HEK293 (cell line): ENCODE measurements at regions not wholly inside any gene's neighbourhood (a gene's known extent, or its start where the extent isn't known, plus 50 kb on each side); places are given as distances from the start of the nearest gene placed in this dataset.

Experiments used
- CTCF ChIA-PET: fragments of 350-600 bp; formaldehyde crosslinking; extraction: SDS; loops from one replicate; lab custom pipeline; 2021; ENCODE audit warnings: antibody characterized with exemption; lab: Yijun Ruan, JAX
- POLR2A ChIA-PET: fragments of 300-600 bp; formaldehyde crosslinking; extraction: SDS; loops from one replicate; lab custom pipeline; 2020; ENCODE audit warnings: antibody characterized with exemption, inconsistent platforms; lab: Yijun Ruan, JAX
- H3K27ac ChIP-seq: fragments of 200-500 bp; sonication (Bioruptor generic); 2 replicates; pipeline ENCODE4 v1.5.1; 2014; ENCODE audit warnings: low read depth, low read length, control low read depth, inconsistent platforms; ENCODE audit errors: extremely low read depth
- H3K36me3 ChIP-seq, 2 experiments: fragments of 200-500 bp in 1 of 2; sonication (Bioruptor generic) in 1 of 2; 1 replicate in 1 of 2; 2 replicates in 1 of 2; pipeline ENCODE4 v1.5.1; 2014 to 2017; ENCODE audit warnings: inconsistent platforms in 2 of 2, low read length in 2 of 2; ENCODE audit not compliant: control insufficient read depth in 2 of 2, insufficient read depth in 1 of 2
- H3K4me1 ChIP-seq: fragments of 200-500 bp; sonication (Bioruptor generic); 2 replicates; pipeline ENCODE4 v1.5.1; 2014; ENCODE audit warnings: mild to moderate bottlenecking, low read length, inconsistent platforms; ENCODE audit not compliant: control insufficient read depth, insufficient read depth
- H3K4me3 ChIP-seq: 2 replicates; pipeline ENCODE4 v1.5.1; 2011; ENCODE audit warnings: low read depth, mild to moderate bottlenecking, control low read depth, low read length, moderate library complexity
- H3K9me3 ChIP-seq: fragments of 200-500 bp; sonication (Bioruptor generic); 2 replicates; pipeline ENCODE4 v1.5.1; 2014; ENCODE audit warnings: low read depth, low read length, inconsistent platforms; ENCODE audit not compliant: control insufficient read depth, insufficient read depth
- ATF2 ChIP-seq: fragments of 450-650 bp; formaldehyde crosslinking; IDR thresholded peaks from 2 replicates; pipeline ENCODE4 v1.5.1; 2016; ENCODE audit warnings: missing biosample characterization, missing genetic modification characterization, low read depth
- CTCF ChIP-seq: fragments of 450-650 bp; formaldehyde crosslinking; IDR thresholded peaks from 2 replicates; pipeline ENCODE4 v1.5.1; 2016; ENCODE audit warnings: missing biosample characterization, missing genetic modification characterization
- GLIS1 ChIP-seq: fragments of 450-650 bp; formaldehyde crosslinking; IDR thresholded peaks from 2 replicates; pipeline ENCODE4 v1.5.1; 2016; ENCODE audit warnings: missing biosample characterization, missing genetic modification characterization
- KLF1 ChIP-seq: fragments of 450-650 bp; formaldehyde crosslinking; IDR thresholded peaks from 2 replicates; pipeline ENCODE4 v1.5.1; 2016; ENCODE audit warnings: missing biosample characterization, missing genetic modification characterization
- PRDM1 ChIP-seq: fragments of 450-650 bp; formaldehyde crosslinking; IDR thresholded peaks from 2 replicates; pipeline ENCODE4; 2016; ENCODE audit warnings: missing biosample characterization, missing genetic modification characterization
- SCRT1 ChIP-seq: fragments of 450-650 bp; formaldehyde crosslinking; IDR thresholded peaks from 2 replicates; pipeline ENCODE4 v1.5.1; 2016; ENCODE audit warnings: missing biosample characterization, missing genetic modification characterization, borderline replicate concordance
- WT1 ChIP-seq: fragments of 450-650 bp; formaldehyde crosslinking; IDR thresholded peaks from 2 replicates; pipeline ENCODE4 v1.5.1; 2016; ENCODE audit warnings: missing biosample characterization, missing genetic modification characterization
- YY2 ChIP-seq: fragments of 450-650 bp; formaldehyde crosslinking; IDR thresholded peaks from 2 replicates; pipeline ENCODE4 v1.5.1; 2016; ENCODE audit warnings: missing biosample characterization, missing genetic modification characterization
- ZBTB48 ChIP-seq: fragments of 450-650 bp; formaldehyde crosslinking; IDR thresholded peaks from 2 replicates; pipeline ENCODE4 v1.5.1; 2016; ENCODE audit warnings: missing biosample characterization, missing genetic modification characterization
- ZNF175 ChIP-seq: fragments of 450-650 bp; formaldehyde crosslinking; IDR thresholded peaks from 2 replicates; pipeline ENCODE4 v1.5.1; 2016; ENCODE audit warnings: missing biosample characterization, missing genetic modification characterization
- ZNF302 ChIP-seq: fragments of 450-650 bp; formaldehyde crosslinking; IDR thresholded peaks from 2 replicates; pipeline ENCODE4 v1.5.1; 2016; ENCODE audit warnings: missing biosample characterization, missing genetic modification characterization, low read depth
- ZNF37A ChIP-seq: fragments of 450-650 bp; IDR thresholded peaks from 2 replicates; pipeline ENCODE4 v1.5.1; 2018; ENCODE audit warnings: missing biosample characterization, missing genetic modification characterization
- ZNF423 ChIP-seq: fragments of 450-650 bp; formaldehyde crosslinking; IDR thresholded peaks from 2 replicates; pipeline ENCODE4 v1.5.1; 2016; ENCODE audit warnings: missing biosample characterization, missing genetic modification characterization
- ZNF501 ChIP-seq: fragments of 450-650 bp; formaldehyde crosslinking; IDR thresholded peaks from 2 replicates; pipeline ENCODE4 v1.5.1; 2016; ENCODE audit warnings: missing biosample characterization, missing genetic modification characterization
- ZNF530 ChIP-seq: fragments of 450-650 bp; formaldehyde crosslinking; IDR thresholded peaks from 2 replicates; pipeline ENCODE4 v1.5.1; 2016; ENCODE audit warnings: low read depth, missing biosample characterization, missing genetic modification characterization
- ZNF549 ChIP-seq: fragments of 450-650 bp; IDR thresholded peaks from 2 replicates; pipeline ENCODE4 v1.5.1; 2018; ENCODE audit warnings: missing biosample characterization, missing genetic modification characterization, mild to moderate bottlenecking, inconsistent platforms, moderate library complexity
- ZNF560 ChIP-seq: fragments of 450-650 bp; formaldehyde crosslinking; IDR thresholded peaks from 2 replicates; pipeline ENCODE4 v1.5.1; 2017; ENCODE audit warnings: missing biosample characterization, missing genetic modification characterization, borderline replicate concordance
- ZNF596 ChIP-seq: fragments of 450-650 bp; IDR thresholded peaks from 2 replicates; pipeline ENCODE4 v1.5.0; 2018; ENCODE audit warnings: missing biosample characterization, mild to moderate bottlenecking, missing genetic modification characterization, moderate library complexity
- ZNF777 ChIP-seq: fragments of 450-650 bp; formaldehyde crosslinking; IDR thresholded peaks from 2 replicates; pipeline ENCODE4 v1.5.1; 2017; ENCODE audit warnings: missing biosample characterization, missing genetic modification characterization, borderline replicate concordance
- TF ChIP-seq, protein P1 (sequence below): fragments of 450-650 bp; formaldehyde crosslinking; IDR thresholded peaks from 2 replicates; pipeline ENCODE4 v1.5.0; 2017; ENCODE audit warnings: missing biosample characterization, missing genetic modification characterization, borderline replicate concordance
- TF ChIP-seq, protein P2 (sequence below): sonication (generic); formaldehyde crosslinking; IDR thresholded peaks from 2 replicates; pipeline ENCODE4 v1.8.1; 2022; ENCODE audit warnings: mild to moderate bottlenecking, moderate library complexity, missing genetic modification reagents

- TF ChIP-seq, protein P1, sequence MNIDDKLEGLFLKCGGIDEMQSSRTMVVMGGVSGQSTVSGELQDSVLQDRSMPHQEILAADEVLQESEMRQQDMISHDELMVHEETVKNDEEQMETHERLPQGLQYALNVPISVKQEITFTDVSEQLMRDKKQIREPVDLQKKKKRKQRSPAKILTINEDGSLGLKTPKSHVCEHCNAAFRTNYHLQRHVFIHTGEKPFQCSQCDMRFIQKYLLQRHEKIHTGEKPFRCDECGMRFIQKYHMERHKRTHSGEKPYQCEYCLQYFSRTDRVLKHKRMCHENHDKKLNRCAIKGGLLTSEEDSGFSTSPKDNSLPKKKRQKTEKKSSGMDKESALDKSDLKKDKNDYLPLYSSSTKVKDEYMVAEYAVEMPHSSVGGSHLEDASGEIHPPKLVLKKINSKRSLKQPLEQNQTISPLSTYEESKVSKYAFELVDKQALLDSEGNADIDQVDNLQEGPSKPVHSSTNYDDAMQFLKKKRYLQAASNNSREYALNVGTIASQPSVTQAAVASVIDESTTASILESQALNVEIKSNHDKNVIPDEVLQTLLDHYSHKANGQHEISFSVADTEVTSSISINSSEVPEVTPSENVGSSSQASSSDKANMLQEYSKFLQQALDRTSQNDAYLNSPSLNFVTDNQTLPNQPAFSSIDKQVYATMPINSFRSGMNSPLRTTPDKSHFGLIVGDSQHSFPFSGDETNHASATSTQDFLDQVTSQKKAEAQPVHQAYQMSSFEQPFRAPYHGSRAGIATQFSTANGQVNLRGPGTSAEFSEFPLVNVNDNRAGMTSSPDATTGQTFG (tag by site-specific recombination), result no peak
- no peak for TF ChIP-seq WT1
- TF ChIP-seq PRDM1 (tag by site-specific recombination), result no peak
- no peak for TF ChIP-seq ZNF501 (tag by site-specific recombination)
- no peak for TF ChIP-seq GLIS1 (tag by site-specific recombination)
- no peak for TF ChIP-seq ZNF302
- no peak for TF ChIP-seq SCRT1 (tag by site-specific recombination)
- no peak for TF ChIP-seq ZNF560 (tag by site-specific recombination)
Observed at GRCh38 chr3:82355228-82355627, 593.8 kb upstream of the GBE1 start (continued).

DNA sequence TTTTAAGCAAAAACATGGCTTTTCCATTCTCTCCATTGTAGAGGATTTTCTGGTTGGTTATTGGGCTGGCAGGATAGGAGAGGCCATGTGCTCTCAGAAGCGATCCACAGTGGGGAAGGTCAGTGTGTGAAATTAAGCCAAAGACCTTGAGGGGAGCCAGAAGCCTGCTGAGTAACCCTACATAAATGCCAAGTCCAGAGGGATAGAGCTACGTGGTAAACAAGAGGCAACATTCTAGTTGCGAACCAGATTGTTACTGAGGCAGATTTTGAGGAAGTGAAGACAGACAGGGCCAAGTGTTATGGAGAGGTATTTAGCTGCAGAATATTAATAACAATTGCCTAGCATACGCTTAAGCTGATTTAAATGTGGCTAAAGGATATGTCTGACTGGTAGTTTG is 592.8 kb upstream of the GBE1 start:
- CTCF ChIA-PET, result interaction anchor here (0.6 kb wide), 1 partner anchor 132 kb away, joined by 3 read pairs; no protein-coding TSS in a partner anchor
- H3K4me1 ChIP-seq, result no peaks in the 10 kb centered on the region
- no peak overlapping the region for H3K27ac ChIP-seq

More for the DNA sequence above, 592.8 kb upstream of the GBE1 start:
- POLR2A ChIA-PET, result no interaction called here
- H3K4me3 ChIP-seq, result no peak overlapping the region
- H3K36me3 ChIP-seq, result no peaks in the 10 kb centered on the region
- H3K9me3 ChIP-seq, result no peaks in the 10 kb centered on the region
- TF ChIP-seq ZNF549 (no peak), ZNF530 (tag by site-specific recombination) (no peak), ZNF423 (tag by site-specific recombination) (no peak), ZNF37A (tag by site-specific recombination) (no peak), CTCF (tag by site-specific recombination) (no peak), YY2 (no peak), ZNF777 (tag by site-specific recombination) (no peak), ZNF175 (tag by site-specific recombination) (no peak), ATF2 (tag by site-specific recombination) (no peak), KLF1 (tag by site-specific recombination) (no peak), ZBTB48 (no peak), ZNF596 (tag by site-specific recombination) (no peak)
- TF ChIP-seq, protein P2, sequence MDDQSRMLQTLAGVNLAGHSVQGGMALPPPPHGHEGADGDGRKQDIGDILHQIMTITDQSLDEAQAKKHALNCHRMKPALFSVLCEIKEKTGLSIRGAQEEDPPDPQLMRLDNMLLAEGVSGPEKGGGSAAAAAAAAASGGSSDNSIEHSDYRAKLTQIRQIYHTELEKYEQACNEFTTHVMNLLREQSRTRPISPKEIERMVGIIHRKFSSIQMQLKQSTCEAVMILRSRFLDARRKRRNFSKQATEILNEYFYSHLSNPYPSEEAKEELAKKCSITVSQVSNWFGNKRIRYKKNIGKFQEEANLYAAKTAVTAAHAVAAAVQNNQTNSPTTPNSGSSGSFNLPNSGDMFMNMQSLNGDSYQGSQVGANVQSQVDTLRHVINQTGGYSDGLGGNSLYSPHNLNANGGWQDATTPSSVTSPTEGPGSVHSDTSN (CRISPR knock-in tag), result no peak
